Right lobe of liver (tissue), 6 donors: ENCODE measurements at regions not wholly inside any gene's neighbourhood (a gene's known extent, or its start where the extent isn't known, plus 50 kb on each side); places are given as distances from the start of the nearest gene placed in this dataset.

Source experiments
- ATAC-seq, 4 donors: fragments of 200-7000 bp; cut with Tn5 transposase; one replicate each; pipeline ENCODE4 v1.9.1; 2020; ENCODE audit warnings: mild to moderate bottlenecking in 4 of 4, moderate library complexity in 4 of 4
- DNase-seq, 3 donors: peaks; one replicate each; pipeline ENCODE4 v3.0.0-alpha.2; 2020
- H3K27ac ChIP-seq, 3 donors: fragments of 200-600 bp; one replicate each; pipeline ENCODE4 v1.8.0; 2022
- H3K27me3 ChIP-seq, 2 donors: fragments of 200-600 bp; one replicate each; pipeline ENCODE4 v1.8.0; 2022
- H3K36me3 ChIP-seq, 4 donors: fragments of 200-600 bp; sonication (generic) in 1 of 4; one replicate each; pipeline versions ENCODE4 v1.5.1 to v1.8.0; 2017 to 2022; ENCODE audit warnings: control low read depth in 1 of 4
- H3K4me1 ChIP-seq, 4 donors: fragments of 200-600 bp; sonication (generic) in 1 of 4; one replicate each; pipeline versions ENCODE4 v1.5.1 to v1.8.0; 2017 to 2022; ENCODE audit warnings: control low read depth in 1 of 4
- H3K4me3 ChIP-seq, 3 donors: fragments of 200-600 bp; one replicate each; pipeline ENCODE4 v1.8.0; 2022
- H3K9me3 ChIP-seq, 4 donors: fragments of 200-600 bp; sonication (generic) in 1 of 4; one replicate each; pipeline versions ENCODE4 v1.5.1 to v1.8.0; 2017 to 2022; ENCODE audit warnings: control low read depth in 1 of 4
- POLR2A ChIP-seq: fragments of 450-650 bp; IDR thresholded peaks from one replicate; pipeline ENCODE4 v1.6.1; 2017; ENCODE audit warnings: antibody characterized with exemption, mild to moderate bottlenecking
- WGBS: methylation state at CpG from one replicate; pipeline ENCODE4 v1.1.6; 2018; ENCODE audit warnings: low coverage, low lambda C conversion rate; ENCODE audit not compliant: insufficient coverage; ENCODE audit errors: missing lambda C conversion rate; 5-methylcytosine and 5-hydroxymethylcytosine counted together
- intact Hi-C, 2 donors: fragments of 100-400 bp; cut with DNase I; formaldehyde crosslinking; loops; one replicate each; pipeline versions ENCODE4 v1.11.2 to v1.14.1; 2022
- TF ChIP-seq, protein P1 (sequence below), 4 donors: fragments of 200-600 bp in 3 of 4; fragments of 450-650 bp in 1 of 4; IDR thresholded peaks; one replicate each; pipeline versions ENCODE4 v1.5.1 to v1.8.0; 2016 to 2022; ENCODE audit warnings: antibody characterized with exemption in 4 of 4, mild to moderate bottlenecking in 2 of 4
- donor health status: DM: no; HTN: yes; CAD: no.
- donor health status: DM: no; HTN: no; CAD: no.
- donor health status: DM: no; HTN: no; CAD: no.
- donor health status: DM: no; HTN: yes; CAD: no.
- donor health status: DM: no; HTN: yes; CAD: no.

DNA sequence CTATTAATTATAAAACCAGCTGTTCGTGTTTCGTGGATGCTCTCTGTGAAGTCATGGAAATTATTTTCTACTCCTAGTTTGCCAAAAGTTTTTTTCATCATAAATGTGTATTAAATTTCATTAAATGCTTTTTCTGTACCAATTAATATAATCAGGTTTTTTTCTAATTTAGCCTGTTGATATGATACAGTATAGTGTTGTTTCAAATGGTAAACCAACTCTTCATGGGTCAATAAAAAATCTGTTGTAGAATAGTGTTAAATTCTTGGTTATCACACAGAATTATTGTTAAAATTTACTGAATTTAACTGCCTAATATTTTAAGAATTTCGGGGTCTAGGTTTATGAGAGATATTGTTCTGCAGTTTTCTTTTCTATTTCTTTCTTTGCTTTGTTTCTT is 505.9 kb upstream of the MANEA start:
- Histone ChIP-seq H3K27ac (no peak overlapping the region), H3K4me3 (no peak overlapping the region), H3K36me3 (no peaks in the 10 kb centered on the region), H3K4me1 (no peaks in the 10 kb centered on the region), H3K9me3 (no peaks in the 10 kb centered on the region), H3K27me3 (no peaks in the 10 kb centered on the region)
- intact Hi-C loops, result no loop called here
- ATAC-seq, result no peak
- WGBS, result 75% methylated on average over 3 of the region's 3 CpGs
- no peak for DNase-seq
- TF ChIP-seq, protein P1, sequence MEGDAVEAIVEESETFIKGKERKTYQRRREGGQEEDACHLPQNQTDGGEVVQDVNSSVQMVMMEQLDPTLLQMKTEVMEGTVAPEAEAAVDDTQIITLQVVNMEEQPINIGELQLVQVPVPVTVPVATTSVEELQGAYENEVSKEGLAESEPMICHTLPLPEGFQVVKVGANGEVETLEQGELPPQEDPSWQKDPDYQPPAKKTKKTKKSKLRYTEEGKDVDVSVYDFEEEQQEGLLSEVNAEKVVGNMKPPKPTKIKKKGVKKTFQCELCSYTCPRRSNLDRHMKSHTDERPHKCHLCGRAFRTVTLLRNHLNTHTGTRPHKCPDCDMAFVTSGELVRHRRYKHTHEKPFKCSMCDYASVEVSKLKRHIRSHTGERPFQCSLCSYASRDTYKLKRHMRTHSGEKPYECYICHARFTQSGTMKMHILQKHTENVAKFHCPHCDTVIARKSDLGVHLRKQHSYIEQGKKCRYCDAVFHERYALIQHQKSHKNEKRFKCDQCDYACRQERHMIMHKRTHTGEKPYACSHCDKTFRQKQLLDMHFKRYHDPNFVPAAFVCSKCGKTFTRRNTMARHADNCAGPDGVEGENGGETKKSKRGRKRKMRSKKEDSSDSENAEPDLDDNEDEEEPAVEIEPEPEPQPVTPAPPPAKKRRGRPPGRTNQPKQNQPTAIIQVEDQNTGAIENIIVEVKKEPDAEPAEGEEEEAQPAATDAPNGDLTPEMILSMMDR (IDR thresholded peaks at IDR 0.05), result no peak
- TF ChIP-seq POLR2A, result no peak

DNA sequence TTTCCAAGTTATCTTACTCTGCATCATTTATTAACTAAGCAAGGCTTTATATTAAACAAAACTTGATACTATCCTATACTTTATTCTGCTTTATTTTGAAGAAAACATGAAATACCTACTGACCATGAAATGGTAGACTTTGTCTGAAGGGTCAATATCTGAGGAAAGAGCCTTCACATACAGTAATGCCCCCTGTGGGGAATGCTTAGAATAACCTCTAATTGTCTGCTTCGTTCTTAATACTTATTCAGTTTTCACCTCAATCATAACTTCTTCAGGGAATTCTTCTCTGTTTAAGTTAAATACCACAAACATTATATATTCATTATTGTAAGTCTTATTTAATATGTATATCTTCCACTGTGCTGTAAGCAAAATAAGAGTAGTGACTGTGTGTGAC is 498.9 kb upstream of the MANEA start:
- Histone ChIP-seq H3K4me3 (no peak overlapping the region), H3K9me3 (no peaks in the 10 kb centered on the region), H3K27ac (no peak overlapping the region), H3K36me3 (no peaks in the 10 kb centered on the region), H3K4me1 (no peaks in the 10 kb centered on the region), H3K27me3 (no peaks in the 10 kb centered on the region)
- WGBS, result 47% methylated on average over 1 of the region's 1 CpG
- intact Hi-C loops, result no loop called here
- no peak for DNase-seq
- no peak for TF ChIP-seq POLR2A
- TF ChIP-seq, protein P1 (IDR thresholded peaks at IDR 0.05), result no peak
- ATAC-seq, result no peak

DNA sequence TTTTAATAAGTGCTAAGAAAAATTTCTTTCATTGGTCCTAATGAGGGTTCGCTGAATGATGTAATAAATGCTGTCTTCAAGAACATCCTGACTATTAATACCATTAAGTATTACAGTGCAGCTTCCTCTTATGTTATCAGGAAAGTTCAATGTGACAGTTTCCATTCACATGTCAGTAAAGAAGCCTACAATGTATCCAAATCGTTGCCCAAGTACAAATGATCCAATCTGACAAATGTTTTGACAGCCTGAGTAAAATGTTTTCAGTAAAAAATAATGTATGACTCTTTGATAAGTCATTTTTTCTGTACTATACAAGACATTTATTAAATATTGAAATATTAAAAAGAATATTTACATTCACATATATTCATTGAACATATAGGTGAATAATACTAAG is 496.1 kb upstream of the MANEA start:
- WGBS, result 31% methylated on average over 2 of the region's 2 CpGs
- Histone ChIP-seq H3K27ac (no peak overlapping the region), H3K27me3 (no peaks in the 10 kb centered on the region), H3K4me3 (no peak overlapping the region), H3K9me3 (no peaks in the 10 kb centered on the region), H3K36me3 (no peaks in the 10 kb centered on the region), H3K4me1 (no peaks in the 10 kb centered on the region)
- ATAC-seq, result no peak
- DNase-seq, result no peak
- intact Hi-C loops, result no loop called here
- TF ChIP-seq POLR2A, result no peak
- TF ChIP-seq, protein P1 (IDR thresholded peaks at IDR 0.05), result no peak

DNA sequence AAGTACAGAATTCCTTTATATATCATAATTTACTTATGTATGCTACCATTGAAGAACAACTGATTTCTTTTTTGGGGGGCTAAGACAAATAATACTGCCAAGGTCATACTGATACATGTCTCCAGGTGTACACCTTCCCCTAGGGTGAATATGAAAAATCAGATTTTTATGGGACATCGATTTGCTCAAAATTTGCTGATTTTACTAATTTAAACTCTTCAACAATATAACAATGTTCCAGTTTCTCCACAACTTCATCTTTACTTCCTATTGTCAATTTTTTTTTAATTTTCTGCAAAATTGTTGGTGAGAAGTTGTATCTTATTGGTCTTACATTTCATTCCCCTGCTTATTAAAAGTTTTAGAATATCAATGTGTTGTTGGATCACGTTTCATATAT is 495.4 kb upstream of the MANEA start:
- 71% methylated on average over 2 of the region's 2 CpGs for WGBS
- Histone ChIP-seq H3K36me3 (no peaks in the 10 kb centered on the region), H3K9me3 (no peaks in the 10 kb centered on the region), H3K4me1 (no peaks in the 10 kb centered on the region), H3K27ac (no peak overlapping the region), H3K4me3 (no peak overlapping the region), H3K27me3 (no peaks in the 10 kb centered on the region)
- DNase-seq (no peak), ATAC-seq (no peak)
- intact Hi-C loops, result no loop called here
- TF ChIP-seq POLR2A, result no peak
- TF ChIP-seq, protein P1 (IDR thresholded peaks at IDR 0.05), result no peak

DNA sequence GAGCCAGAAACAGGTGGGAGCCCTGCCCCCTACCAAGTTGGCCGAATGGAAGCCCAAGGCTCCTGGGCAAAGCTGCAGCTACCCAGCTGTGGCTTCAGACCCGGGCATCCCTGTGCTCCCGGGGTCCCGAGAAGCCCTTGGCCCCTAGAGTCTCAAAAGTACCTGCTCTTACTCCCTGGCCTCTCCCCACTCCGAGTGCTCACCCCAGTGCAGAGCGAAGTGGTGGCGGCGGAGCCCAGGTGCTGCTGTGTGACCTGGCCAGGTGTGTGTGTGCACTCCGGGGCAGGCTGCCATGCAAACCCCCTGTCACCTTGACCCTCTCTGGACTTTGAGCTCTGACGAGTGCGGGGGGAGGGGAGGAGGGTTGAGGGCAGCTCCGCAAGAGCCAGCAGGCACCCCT is 493.8 kb upstream of the MANEA start:
- H3K9me3 ChIP-seq, result no peaks in the 10 kb centered on the region
- DNase-seq, result peak in 1 of 3 donors; percentile 41
- H3K27ac ChIP-seq, result no peak overlapping the region
- intact Hi-C loops, result no loop called here
- no peaks in the 10 kb centered on the region for H3K36me3 ChIP-seq
- ATAC-seq, result peak in 1 of 4 donors; percentile 37
- no peaks in the 10 kb centered on the region for H3K27me3 ChIP-seq
- TF ChIP-seq, protein P1 (IDR thresholded peaks at IDR 0.05), result no peak
- no peak for TF ChIP-seq POLR2A
- WGBS, result 56% methylated on average over 4 of the region's 12 CpGs
- no peak overlapping the region for H3K4me3 ChIP-seq
- no peaks in the 10 kb centered on the region for H3K4me1 ChIP-seq
